ENCODE measurements at regions not wholly inside any gene's neighbourhood (a gene's known extent, or its start where the extent isn't known, plus 50 kb on each side); places are given as distances from the start of the nearest gene placed in this dataset.

DNA sequence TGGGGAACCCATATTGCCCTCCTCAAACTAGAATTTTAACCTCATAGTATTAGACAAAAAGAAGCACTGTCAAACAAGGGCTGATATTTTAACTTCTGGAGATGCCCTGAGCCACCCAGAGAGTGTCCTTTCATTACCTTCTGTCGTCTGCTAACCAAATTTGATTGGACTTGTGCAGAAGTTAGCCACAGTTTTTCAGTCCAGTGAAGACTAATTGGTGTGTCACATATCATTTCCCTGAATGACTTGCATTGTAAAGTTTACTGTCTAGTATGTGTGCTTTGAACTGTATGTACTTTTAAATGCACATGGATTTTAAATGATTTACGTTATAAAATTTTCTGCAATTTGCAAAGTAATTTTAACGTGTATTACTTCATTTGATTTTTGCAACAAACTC is 646.5 kb downstream of the SATB2 start:
- TF ChIP-seq, protein P1, sequence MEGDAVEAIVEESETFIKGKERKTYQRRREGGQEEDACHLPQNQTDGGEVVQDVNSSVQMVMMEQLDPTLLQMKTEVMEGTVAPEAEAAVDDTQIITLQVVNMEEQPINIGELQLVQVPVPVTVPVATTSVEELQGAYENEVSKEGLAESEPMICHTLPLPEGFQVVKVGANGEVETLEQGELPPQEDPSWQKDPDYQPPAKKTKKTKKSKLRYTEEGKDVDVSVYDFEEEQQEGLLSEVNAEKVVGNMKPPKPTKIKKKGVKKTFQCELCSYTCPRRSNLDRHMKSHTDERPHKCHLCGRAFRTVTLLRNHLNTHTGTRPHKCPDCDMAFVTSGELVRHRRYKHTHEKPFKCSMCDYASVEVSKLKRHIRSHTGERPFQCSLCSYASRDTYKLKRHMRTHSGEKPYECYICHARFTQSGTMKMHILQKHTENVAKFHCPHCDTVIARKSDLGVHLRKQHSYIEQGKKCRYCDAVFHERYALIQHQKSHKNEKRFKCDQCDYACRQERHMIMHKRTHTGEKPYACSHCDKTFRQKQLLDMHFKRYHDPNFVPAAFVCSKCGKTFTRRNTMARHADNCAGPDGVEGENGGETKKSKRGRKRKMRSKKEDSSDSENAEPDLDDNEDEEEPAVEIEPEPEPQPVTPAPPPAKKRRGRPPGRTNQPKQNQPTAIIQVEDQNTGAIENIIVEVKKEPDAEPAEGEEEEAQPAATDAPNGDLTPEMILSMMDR (optimal IDR thresholded peaks at IDR 0.05 in 1 of 3, IDR thresholded peaks at IDR 0.05 in 1 of 3, conservative IDR thresholded peaks at IDR 0.05 in 1 of 3; ENCODE audit: extremely low read depth in 1 of 3, insufficient read depth in 2 of 3, low read length in 3 of 3), result no peak
- no peak for TF ChIP-seq EZH2 (IDR thresholded peaks at IDR 0.05; ENCODE audit: low read length)

Data from keratinocyte (primary cell).